ENCODE measurements at regions not wholly inside any gene's neighbourhood (a gene's known extent, or its start where the extent isn't known, plus 50 kb on each side); places are given as distances from the start of the nearest gene placed in this dataset.

GRCh38 chr6:82680192-82680591 is 316.6 kb downstream of the TPBG start:
- no peak for DNase-seq

- DNase-seq = no peak
These were observed 317.6 kb downstream of the TPBG start for GRCh38 chr6:82681119-82681714.

- DNase-seq = no peak
These were observed 323.1 kb downstream of the TPBG start for GRCh38 chr6:82686719-82687118.

GRCh38 chr6:82687855-82688254 is 324.2 kb downstream of the TPBG start:
- DNase-seq = no peak

GRCh38 chr6:82690283-82690682 is 326.7 kb downstream of the TPBG start:
- no peak for DNase-seq

- DNase-seq = no peak
These were observed 328.4 kb downstream of the TPBG start for GRCh38 chr6:82691997-82692396.

- no peak for DNase-seq
These were observed 329.5 kb downstream of the TPBG start for GRCh38 chr6:82693094-82693493.

GRCh38 chr6:82701341-82701740 is 337.7 kb downstream of the TPBG start:
- no peak for DNase-seq

GRCh38 chr6:82702574-82702973 is 339.0 kb downstream of the TPBG start:
- DNase-seq = no peak

- no peak for DNase-seq
These were observed 339.6 kb downstream of the TPBG start for GRCh38 chr6:82703230-82703629.

- DNase-seq = no peak
These were observed 340.4 kb downstream of the TPBG start for GRCh38 chr6:82704045-82704444.

GRCh38 chr6:82705579-82705978 is 342.0 kb downstream of the TPBG start:
- DNase-seq = no peak

GRCh38 chr6:82711105-82711827 is 347.6 kb downstream of the TPBG start:
- DNase-seq = no peak

GRCh38 chr6:82711971-82712370 is 348.4 kb downstream of the TPBG start:
- no peak for DNase-seq

- no peak for DNase-seq
These were observed 348.8 kb downstream of the TPBG start for GRCh38 chr6:82712389-82712788.

GRCh38 chr6:82712826-82713225 is 349.2 kb downstream of the TPBG start:
- DNase-seq = peak; percentile 1

- no peak for DNase-seq
These were observed 344.6 kb downstream of the UBE3D start for GRCh38 chr6:82720992-82721391.

- no peak for DNase-seq
These were observed 329.9 kb downstream of the UBE3D start for GRCh38 chr6:82735790-82736189.

GRCh38 chr6:82737965-82738364 is 327.7 kb downstream of the UBE3D start:
- DNase-seq = no peak

- DNase-seq = no peak
These were observed 326.9 kb downstream of the UBE3D start for GRCh38 chr6:82738773-82739172.

- DNase-seq = no peak
These were observed 326.3 kb downstream of the UBE3D start for GRCh38 chr6:82739303-82739702.

GRCh38 chr6:82740072-82740471 is 325.6 kb downstream of the UBE3D start:
- no peak for DNase-seq

GRCh38 chr6:82741325-82741995 is 324.2 kb downstream of the UBE3D start:
- no peak for DNase-seq

GRCh38 chr6:82741996-82742385 is 323.6 kb downstream of the UBE3D start:
- no peak for DNase-seq

Measured in CD4-positive, alpha-beta T cell treated with Interleukin-12 subunit alpha and Interleukin-12 subunit beta, for 1 hour (primary cell).